Choroid plexus epithelial cell (primary cell): ENCODE measurements at regions not wholly inside any gene's neighbourhood (a gene's known extent, or its start where the extent isn't known, plus 50 kb on each side); places are given as distances from the start of the nearest gene placed in this dataset.
A peak's percentile ranks its signal among the peaks of the same experiment; 100 is the strongest.

Source experiments
- DNase-seq: peaks from one replicate; pipeline ENCODE4 v3.0.0-alpha.2; 2010; ENCODE audit warnings: low read depth
- H3K4me3 ChIP-seq: 2 replicates; pipeline ENCODE4 v1.5.1; 2011; ENCODE audit warnings: low read depth, mild to moderate bottlenecking, control low read depth, low read length, moderate library complexity
- TF ChIP-seq, protein P1 (sequence below): conservative IDR thresholded peaks from 2 replicates; pipeline ENCODE4 v1.5.1; 2011; ENCODE audit warnings: low read depth, mild to moderate bottlenecking, control low read depth, inconsistent platforms, low read length, moderate library complexity

DNA sequence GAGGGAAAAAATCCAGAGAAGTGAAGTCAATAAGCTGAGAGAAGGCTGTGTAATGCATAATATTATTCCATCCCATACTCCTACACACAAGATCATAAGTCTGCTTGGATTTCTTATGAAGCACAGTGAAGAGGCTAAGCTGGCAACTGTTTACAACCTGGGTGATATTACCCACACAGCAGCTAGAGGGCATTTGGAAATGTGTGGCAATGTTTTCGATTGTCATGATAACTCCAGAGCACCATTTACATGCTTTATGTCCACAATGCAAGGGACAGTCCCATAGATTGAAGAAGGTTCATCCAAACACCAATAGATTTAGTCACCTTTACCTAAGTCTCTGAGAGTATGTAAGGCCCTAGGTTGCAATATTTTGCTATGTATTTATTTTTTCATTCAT lies 412.2 kb downstream of the PPP3CA start:
- no peak overlapping the region for H3K4me3 ChIP-seq
- peak; percentile 31 for DNase-seq
- TF ChIP-seq, protein P1, sequence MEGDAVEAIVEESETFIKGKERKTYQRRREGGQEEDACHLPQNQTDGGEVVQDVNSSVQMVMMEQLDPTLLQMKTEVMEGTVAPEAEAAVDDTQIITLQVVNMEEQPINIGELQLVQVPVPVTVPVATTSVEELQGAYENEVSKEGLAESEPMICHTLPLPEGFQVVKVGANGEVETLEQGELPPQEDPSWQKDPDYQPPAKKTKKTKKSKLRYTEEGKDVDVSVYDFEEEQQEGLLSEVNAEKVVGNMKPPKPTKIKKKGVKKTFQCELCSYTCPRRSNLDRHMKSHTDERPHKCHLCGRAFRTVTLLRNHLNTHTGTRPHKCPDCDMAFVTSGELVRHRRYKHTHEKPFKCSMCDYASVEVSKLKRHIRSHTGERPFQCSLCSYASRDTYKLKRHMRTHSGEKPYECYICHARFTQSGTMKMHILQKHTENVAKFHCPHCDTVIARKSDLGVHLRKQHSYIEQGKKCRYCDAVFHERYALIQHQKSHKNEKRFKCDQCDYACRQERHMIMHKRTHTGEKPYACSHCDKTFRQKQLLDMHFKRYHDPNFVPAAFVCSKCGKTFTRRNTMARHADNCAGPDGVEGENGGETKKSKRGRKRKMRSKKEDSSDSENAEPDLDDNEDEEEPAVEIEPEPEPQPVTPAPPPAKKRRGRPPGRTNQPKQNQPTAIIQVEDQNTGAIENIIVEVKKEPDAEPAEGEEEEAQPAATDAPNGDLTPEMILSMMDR: peak; percentile 46

DNA sequence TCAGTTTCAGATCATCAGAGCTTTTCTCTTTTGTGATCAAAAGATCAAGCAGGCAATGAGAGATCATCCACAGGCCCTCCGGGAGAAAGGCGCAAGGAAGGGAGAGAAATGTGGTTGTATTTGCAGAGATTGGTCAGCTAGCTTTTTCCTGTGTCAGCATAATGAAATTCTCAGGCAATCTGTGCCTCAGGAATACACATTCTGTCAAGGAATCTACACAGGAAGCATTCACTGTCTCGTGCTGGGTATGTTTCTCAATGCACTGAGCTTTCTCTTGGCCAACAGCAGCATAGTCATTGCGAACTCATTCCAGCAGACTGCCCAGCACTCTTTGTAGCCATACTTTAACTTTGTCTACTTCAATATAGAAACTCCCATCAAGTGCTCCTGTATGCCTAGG lies 413.7 kb downstream of the PPP3CA start:
- H3K4me3 ChIP-seq: no peak overlapping the region
- DNase-seq: peak; percentile 82
- TF ChIP-seq, protein P1: no peak

DNA sequence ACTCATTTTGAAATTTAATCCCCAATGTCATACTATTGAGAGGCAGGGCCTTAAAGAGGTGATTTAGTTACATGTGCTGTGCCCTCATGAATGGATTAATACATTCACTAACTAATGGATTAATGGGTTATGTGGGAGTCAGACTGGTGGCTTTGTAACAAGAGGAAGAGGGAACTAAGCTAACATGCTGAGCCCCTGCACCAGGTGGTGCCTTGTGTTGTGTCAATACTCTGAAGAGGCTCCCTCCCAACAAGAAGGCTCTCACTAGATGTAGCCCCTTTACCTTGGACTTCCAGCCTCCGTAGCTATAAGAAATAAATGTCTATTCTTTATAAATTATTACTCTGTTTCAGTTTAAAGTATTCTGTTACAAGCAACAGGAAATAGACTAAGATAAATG lies 411.9 kb upstream of the EMCN start:
- H3K4me3 ChIP-seq: no peak overlapping the region
- TF ChIP-seq, protein P1: no peak
- no peak for DNase-seq

DNA sequence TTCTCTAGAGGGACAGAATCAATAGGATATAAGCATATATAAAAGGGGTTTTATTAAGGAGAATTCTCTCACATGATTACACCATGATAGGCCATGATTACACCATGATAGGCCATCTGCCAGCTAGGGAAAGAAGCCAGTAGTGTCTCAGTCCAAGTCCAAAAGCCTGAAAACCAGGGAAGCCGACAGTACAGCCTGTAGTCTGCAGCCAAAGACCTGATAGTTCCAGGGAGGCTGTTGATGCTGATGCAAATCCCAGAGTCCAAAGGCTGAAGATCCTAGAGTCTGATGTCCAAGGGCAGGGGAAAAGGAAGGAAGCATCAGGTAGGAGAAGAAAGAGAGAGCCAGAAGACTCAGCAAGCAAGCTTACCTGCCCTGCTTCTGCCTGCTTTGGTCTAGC lies 411.3 kb upstream of the EMCN start:
- H3K4me3 ChIP-seq: no peak overlapping the region
- DNase-seq: no peak
- TF ChIP-seq, protein P1: no peak

DNA sequence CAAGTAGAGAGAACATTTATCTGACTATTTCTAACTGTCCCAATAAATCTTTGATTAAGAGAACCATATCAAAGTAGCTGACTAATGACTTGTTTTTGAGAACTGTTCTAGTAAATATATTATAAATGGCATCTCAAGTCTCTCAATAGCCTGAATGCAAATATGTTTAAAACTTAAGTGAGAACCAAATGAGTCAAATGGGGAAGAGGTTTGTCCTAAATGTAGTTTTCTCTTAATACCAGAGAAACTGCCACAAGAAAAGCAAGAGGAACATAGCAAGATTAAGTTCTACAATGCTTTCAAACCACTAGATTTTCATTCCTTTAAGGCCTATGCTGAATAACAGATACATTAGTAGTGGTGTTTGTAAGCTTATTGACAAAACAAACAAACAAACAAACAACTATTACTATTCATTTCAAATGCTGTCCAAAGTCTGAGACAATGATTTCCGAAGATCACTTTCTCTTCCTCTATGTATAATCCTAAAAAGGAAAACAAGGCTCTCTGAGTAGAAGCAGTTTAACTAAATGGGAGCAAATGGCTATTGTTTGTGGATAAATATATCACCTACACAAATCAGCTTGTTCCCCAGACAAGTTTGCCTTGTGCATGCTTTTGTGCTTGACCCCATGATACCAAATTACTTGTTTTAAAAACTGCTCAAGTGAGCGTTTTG lies 408.4 kb upstream of the EMCN start:
- TF ChIP-seq, protein P1: no peak
- no peak overlapping the region for H3K4me3 ChIP-seq
- DNase-seq: no peak

DNA sequence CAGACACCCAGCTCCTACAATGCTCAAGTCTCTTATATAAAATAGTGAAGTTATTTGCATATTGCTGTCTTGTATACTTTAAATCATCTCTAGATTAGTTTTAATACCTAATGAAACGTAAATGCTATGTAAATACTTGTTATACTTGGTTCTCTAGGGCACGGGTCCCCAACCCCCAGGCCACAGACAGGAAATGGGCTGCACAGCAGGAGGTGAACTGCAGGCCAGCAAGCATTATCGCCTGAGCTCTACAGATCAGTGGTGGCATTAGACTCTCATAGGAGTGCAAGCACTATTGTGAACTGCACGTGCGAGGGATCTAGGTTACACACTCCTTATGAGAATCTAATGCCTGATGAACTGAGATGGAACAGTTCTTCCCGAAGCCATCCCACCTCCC lies 395.9 kb upstream of the EMCN start:
- DNase-seq: no peak
- TF ChIP-seq, protein P1: no peak

DNA sequence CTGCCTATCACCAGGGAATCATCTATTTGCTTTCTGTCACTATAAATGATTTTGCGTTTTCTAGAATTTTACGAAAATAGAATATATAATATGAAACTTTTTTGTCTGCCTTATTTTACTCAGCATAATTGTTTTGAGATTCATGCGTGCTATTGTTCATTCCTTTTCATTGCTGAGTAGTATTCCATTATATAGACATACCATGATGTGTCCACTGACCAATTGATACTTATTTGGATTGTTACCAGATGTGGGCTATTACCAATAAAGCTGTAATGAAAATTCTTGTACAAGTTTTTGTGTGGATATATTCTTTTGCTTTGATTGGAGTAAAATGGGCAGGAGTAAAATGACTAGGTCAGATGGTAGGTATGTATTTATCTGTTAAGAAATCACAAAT lies 390.7 kb upstream of the EMCN start:
- TF ChIP-seq, protein P1: no peak

More for the DNA sequence above, 395.9 kb upstream of the EMCN start:
- H3K4me3 ChIP-seq: no peak overlapping the region

More for the DNA sequence above, 390.7 kb upstream of the EMCN start:
- H3K4me3 ChIP-seq: no peak overlapping the region
- DNase-seq: no peak
